ENCODE measurements at regions not wholly inside any gene's neighbourhood (a gene's known extent, or its start where the extent isn't known, plus 50 kb on each side); places are given as distances from the start of the nearest gene placed in this dataset.

DNA sequence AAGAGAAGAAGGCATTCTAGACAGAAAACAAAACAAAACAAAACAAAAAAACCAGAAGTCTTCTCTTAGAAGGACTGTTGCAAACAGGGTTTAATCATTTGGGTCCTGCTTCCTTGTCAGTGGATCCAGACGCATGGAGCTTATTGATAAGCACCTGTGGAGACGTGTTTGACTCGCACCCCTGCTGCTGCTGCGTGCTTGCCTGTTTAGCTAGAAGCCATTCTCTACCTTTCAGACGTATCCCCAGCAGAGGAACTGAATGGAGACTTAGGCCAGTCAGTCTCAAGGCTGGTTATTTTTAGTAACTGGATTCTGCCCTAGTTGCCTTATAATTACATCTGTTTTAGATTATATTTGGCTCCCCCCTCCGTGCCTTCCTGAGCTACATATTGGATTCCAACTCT is 186.1 kb upstream of the EEA1 start:
- Histone ChIP-seq H4K20me1 (ENCODE audit: insufficient read depth, low read length) (no peaks in the 10 kb centered on the region), H2AFZ (ENCODE audit: low read length) (peak overlapping the region; percentile 16), H3K36me3 (ENCODE audit: insufficient read depth, low read length) (no peaks in the 10 kb centered on the region), H3K4me1 (ENCODE audit: insufficient read depth, low read length) (peaks cover 14% of the 10 kb centered on the region), H3K9me3 (ENCODE audit: low read depth, low read length) (no peaks in the 10 kb centered on the region), H3K79me2 (ENCODE audit: insufficient read depth, low read length) (no peaks in the 10 kb centered on the region), H3K27me3 (ENCODE audit: insufficient read depth, low read length) (no peaks in the 10 kb centered on the region), H3K4me2 (ENCODE audit: insufficient read depth, low read length) (no peak overlapping the region), H3K4me3 (ENCODE audit: insufficient read depth, low read length) (no peak overlapping the region), H3K27ac (ENCODE audit: low read depth, low read length) (no peak overlapping the region)
- TF ChIP-seq, protein P1, sequence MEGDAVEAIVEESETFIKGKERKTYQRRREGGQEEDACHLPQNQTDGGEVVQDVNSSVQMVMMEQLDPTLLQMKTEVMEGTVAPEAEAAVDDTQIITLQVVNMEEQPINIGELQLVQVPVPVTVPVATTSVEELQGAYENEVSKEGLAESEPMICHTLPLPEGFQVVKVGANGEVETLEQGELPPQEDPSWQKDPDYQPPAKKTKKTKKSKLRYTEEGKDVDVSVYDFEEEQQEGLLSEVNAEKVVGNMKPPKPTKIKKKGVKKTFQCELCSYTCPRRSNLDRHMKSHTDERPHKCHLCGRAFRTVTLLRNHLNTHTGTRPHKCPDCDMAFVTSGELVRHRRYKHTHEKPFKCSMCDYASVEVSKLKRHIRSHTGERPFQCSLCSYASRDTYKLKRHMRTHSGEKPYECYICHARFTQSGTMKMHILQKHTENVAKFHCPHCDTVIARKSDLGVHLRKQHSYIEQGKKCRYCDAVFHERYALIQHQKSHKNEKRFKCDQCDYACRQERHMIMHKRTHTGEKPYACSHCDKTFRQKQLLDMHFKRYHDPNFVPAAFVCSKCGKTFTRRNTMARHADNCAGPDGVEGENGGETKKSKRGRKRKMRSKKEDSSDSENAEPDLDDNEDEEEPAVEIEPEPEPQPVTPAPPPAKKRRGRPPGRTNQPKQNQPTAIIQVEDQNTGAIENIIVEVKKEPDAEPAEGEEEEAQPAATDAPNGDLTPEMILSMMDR (IDR thresholded peaks at IDR 0.05; ENCODE audit: extremely low read depth, low read depth, low read length) = no peak
- DNase-seq (ENCODE audit: insufficient read length, low spot score, missing footprints) = no peak

GRCh38 chr12:93115646-93116045 is 186.6 kb upstream of the EEA1 start:
- TF ChIP-seq, protein P1 (IDR thresholded peaks at IDR 0.05; ENCODE audit: extremely low read depth, low read depth, low read length) = no peak
- Histone ChIP-seq H3K27ac (ENCODE audit: low read depth, low read length) (no peak overlapping the region), H3K79me2 (ENCODE audit: insufficient read depth, low read length) (no peaks in the 10 kb centered on the region), H3K27me3 (ENCODE audit: insufficient read depth, low read length) (no peaks in the 10 kb centered on the region), H3K36me3 (ENCODE audit: insufficient read depth, low read length) (no peaks in the 10 kb centered on the region), H4K20me1 (ENCODE audit: insufficient read depth, low read length) (no peaks in the 10 kb centered on the region), H3K9me3 (ENCODE audit: low read depth, low read length) (no peaks in the 10 kb centered on the region), H3K4me2 (ENCODE audit: insufficient read depth, low read length) (no peak overlapping the region), H3K4me1 (ENCODE audit: insufficient read depth, low read length) (peaks cover 14% of the 10 kb centered on the region), H2AFZ (ENCODE audit: low read length) (no peak overlapping the region), H3K4me3 (ENCODE audit: insufficient read depth, low read length) (no peak overlapping the region)
- no peak for DNase-seq (ENCODE audit: insufficient read length, low spot score, missing footprints)

GRCh38 chr12:93116632-93117031 is 187.5 kb upstream of the EEA1 start:
- no peaks in the 10 kb centered on the region for H3K36me3 ChIP-seq (ENCODE audit: insufficient read depth, low read length)
- no peaks in the 10 kb centered on the region for H3K9me3 ChIP-seq (ENCODE audit: low read depth, low read length)
- H4K20me1 ChIP-seq (ENCODE audit: insufficient read depth, low read length) = no peaks in the 10 kb centered on the region
- H3K4me3 ChIP-seq (ENCODE audit: insufficient read depth, low read length) = no peak overlapping the region
- no peak overlapping the region for H2AFZ ChIP-seq (ENCODE audit: low read length)
- H3K27ac ChIP-seq (ENCODE audit: low read depth, low read length) = no peak overlapping the region
- H3K27me3 ChIP-seq (ENCODE audit: insufficient read depth, low read length) = no peaks in the 10 kb centered on the region
- H3K79me2 ChIP-seq (ENCODE audit: insufficient read depth, low read length) = no peaks in the 10 kb centered on the region
- no peak overlapping the region for H3K4me2 ChIP-seq (ENCODE audit: insufficient read depth, low read length)
- peaks cover 20% of the 10 kb centered on the region for H3K4me1 ChIP-seq (ENCODE audit: insufficient read depth, low read length)
- DNase-seq (ENCODE audit: insufficient read length, low spot score, missing footprints) = no peak
- TF ChIP-seq, protein P1 (IDR thresholded peaks at IDR 0.05; ENCODE audit: extremely low read depth, low read depth, low read length) = no peak

DNA sequence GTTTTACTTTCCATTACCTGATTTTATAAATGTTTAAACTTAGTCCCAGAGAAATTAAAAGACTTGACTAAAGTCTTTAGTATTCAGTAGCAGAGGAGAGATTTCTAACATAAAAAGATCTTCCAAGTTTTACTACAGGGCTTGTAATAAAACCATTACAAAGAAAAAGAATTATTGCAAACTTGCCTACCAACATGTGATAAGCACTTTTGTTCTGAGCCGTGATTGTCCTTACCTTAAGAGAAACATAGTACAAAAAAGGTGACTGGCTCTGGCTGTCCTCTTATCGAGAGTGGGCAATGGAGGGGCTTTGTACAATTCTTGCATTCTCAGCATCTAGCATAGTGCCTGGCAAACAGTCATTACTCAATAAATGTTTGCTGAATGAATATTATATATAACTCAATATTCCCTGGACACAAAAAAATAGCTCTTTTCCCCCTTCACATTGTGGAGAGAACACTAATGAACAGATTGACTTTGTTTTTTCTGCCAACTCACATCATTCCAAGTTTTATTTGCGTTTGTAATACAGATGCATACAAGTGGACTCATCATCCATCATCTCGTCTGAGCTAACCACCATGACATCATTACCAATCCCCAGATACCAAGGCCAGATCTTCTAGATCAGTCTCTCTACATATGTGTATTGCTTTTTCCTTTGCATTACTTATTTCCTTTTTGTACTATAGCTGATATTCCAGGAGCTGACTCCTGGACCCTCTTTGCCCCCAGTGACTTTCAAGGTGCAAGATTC is 192.8 kb upstream of the EEA1 start:
- peak; percentile 90 for DNase-seq (ENCODE audit: insufficient read length, low spot score, missing footprints)
- H3K36me3 ChIP-seq (ENCODE audit: insufficient read depth, low read length) = no peaks in the 10 kb centered on the region
- no peak overlapping the region for H2AFZ ChIP-seq (ENCODE audit: low read length)
- peaks cover 23% of the 10 kb centered on the region for H3K4me1 ChIP-seq (ENCODE audit: insufficient read depth, low read length)
- peak overlapping the region; percentile 25 for H3K4me2 ChIP-seq (ENCODE audit: insufficient read depth, low read length)
- H3K4me3 ChIP-seq (ENCODE audit: insufficient read depth, low read length) = no peak overlapping the region
- no peaks in the 10 kb centered on the region for H3K79me2 ChIP-seq (ENCODE audit: insufficient read depth, low read length)
- H4K20me1 ChIP-seq (ENCODE audit: insufficient read depth, low read length) = no peaks in the 10 kb centered on the region
- peak overlapping the region; percentile 82 for H3K27ac ChIP-seq (ENCODE audit: low read depth, low read length)
- no peaks in the 10 kb centered on the region for H3K9me3 ChIP-seq (ENCODE audit: low read depth, low read length)
- no peaks in the 10 kb centered on the region for H3K27me3 ChIP-seq (ENCODE audit: insufficient read depth, low read length)
- TF ChIP-seq, protein P1 (IDR thresholded peaks at IDR 0.05; ENCODE audit: extremely low read depth, low read depth, low read length) = no peak

All from osteoblast (primary cell).